HepG2 (cell line): ENCODE measurements at regions not wholly inside any gene's neighbourhood (a gene's known extent, or its start where the extent isn't known, plus 50 kb on each side); places are given as distances from the start of the nearest gene placed in this dataset.
A peak's percentile ranks its signal among the peaks of the same experiment; 100 is the strongest.

ENCODE experiments used
- NR2F6 ChIP-seq, 2 experiments: IDR thresholded peaks; 2 replicates each; pipeline ENCODE4 v1.6.1; 2016; ENCODE audit warnings: antibody characterized with exemption in 1 of 2, mild to moderate bottlenecking in 1 of 2
- RFX3 ChIP-seq: IDR thresholded peaks from 2 replicates; pipeline ENCODE4 v1.6.1; 2016; ENCODE audit warnings: missing biosample characterization, missing genetic modification reagents
- SOX5 ChIP-seq: IDR thresholded peaks from 2 replicates; pipeline ENCODE4 v1.6.1; 2016; ENCODE audit warnings: borderline replicate concordance
- SP4 ChIP-seq: sonication (generic); formaldehyde crosslinking; IDR thresholded peaks from 2 replicates; pipeline ENCODE4 v1.8.1; 2023; ENCODE audit warnings: mild to moderate bottlenecking, missing genetic modification reagents
- ZFYVE20 ChIP-seq: sonication (generic); formaldehyde crosslinking; IDR thresholded peaks from 2 replicates; pipeline ENCODE4 v1.8.0; 2023; ENCODE audit warnings: low read depth, mild to moderate bottlenecking, moderate library complexity, missing genetic modification reagents, borderline replicate concordance
- ZNF234 ChIP-seq: sonication (generic); formaldehyde crosslinking; conservative IDR thresholded peaks from 2 replicates; pipeline ENCODE4 v1.5.1; 2020; ENCODE audit warnings: mild to moderate bottlenecking, missing genetic modification reagents
- ZNF367 ChIP-seq: sonication (generic); formaldehyde crosslinking; IDR thresholded peaks from 2 replicates; pipeline ENCODE4 v1.4.0; 2020; ENCODE audit warnings: missing genetic modification reagents, borderline replicate concordance
- TF ChIP-seq, protein P1 (sequence below): sonication (generic); IDR thresholded peaks from 2 replicates; pipeline ENCODE4 v1.6.1; 2016; ENCODE audit warnings: low read depth, borderline replicate concordance
- TF ChIP-seq, protein P2 (sequence below): IDR thresholded peaks from 2 replicates; pipeline ENCODE4 v1.6.1; 2012; ENCODE audit warnings: low read depth, low read length, improper control_type of control experiment

DNA sequence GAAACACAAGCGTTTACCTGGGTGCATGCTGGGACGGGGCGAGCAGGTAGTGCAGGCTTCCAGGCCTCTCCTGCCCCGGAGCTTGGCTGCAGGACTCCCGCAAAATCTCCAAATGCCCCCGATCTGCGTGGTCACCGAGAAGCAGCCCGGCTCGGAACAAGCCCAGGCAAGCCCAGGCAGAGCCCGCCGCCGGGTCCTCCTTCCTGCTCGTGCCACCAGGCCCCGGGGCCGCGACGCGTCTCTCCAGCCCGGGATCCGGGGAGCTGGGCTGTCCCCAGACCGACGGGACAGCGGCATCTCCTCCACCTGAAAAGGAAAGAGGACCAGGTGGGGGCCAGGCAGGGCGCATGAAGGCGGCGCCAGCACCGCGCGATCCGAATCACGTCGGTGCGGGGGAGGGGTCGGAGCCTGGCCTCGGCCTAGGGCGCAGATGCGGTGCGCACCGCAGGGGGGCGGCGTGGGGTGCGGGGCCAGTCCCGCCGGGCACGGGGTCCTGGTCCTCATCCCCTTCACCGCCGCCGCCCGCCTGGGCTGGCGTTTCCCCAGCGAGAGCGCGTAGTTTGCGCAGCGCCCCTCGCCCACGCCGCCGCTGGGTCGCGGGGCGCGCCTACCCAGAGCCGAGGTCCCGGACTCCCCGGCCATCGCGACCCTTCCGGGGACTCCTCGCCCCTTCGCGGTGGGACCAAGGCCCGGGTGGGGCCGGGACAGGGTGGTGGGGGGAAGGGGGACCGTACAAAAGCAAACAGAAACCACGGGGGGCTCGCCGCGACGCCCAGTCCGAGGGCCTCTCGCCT is 52.4 kb upstream of the H6PD start (continued):
- TF ChIP-seq ZFYVE20 (CRISPR knock-in tag): 0 out of 2 replicates have a peak, but pooled peaks have one; percentile 65
- no peak for TF ChIP-seq RFX3 (CRISPR knock-in tag)
- peak; percentile 11; the same call in 1 of the 2 replicates for TF ChIP-seq SOX5
- TF ChIP-seq, protein P1, sequence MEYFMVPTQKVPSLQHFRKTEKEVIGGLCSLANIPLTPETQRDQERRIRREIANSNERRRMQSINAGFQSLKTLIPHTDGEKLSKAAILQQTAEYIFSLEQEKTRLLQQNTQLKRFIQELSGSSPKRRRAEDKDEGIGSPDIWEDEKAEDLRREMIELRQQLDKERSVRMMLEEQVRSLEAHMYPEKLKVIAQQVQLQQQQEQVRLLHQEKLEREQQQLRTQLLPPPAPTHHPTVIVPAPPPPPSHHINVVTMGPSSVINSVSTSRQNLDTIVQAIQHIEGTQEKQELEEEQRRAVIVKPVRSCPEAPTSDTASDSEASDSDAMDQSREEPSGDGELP: peak; percentile 31; the same call in 1 of the 2 replicates
- peak; percentile 56; the same call in 1 of the 2 replicates for TF ChIP-seq ZNF367 (CRISPR knock-in tag)
- no peak; the same call in 1 of the 2 replicates for TF ChIP-seq ZNF234 (CRISPR knock-in tag)
- TF ChIP-seq SP4: peak; percentile 51; the same call in 1 of the 2 replicates
- TF ChIP-seq NR2F6 (IDR thresholded peaks at IDR 0.05): no peak
- peak; percentile 35; the same call in 1 of the 2 replicates for TF ChIP-seq NR2F6 (CRISPR knock-in tag; IDR thresholded peaks at IDR 0.05)
- TF ChIP-seq, protein P2, sequence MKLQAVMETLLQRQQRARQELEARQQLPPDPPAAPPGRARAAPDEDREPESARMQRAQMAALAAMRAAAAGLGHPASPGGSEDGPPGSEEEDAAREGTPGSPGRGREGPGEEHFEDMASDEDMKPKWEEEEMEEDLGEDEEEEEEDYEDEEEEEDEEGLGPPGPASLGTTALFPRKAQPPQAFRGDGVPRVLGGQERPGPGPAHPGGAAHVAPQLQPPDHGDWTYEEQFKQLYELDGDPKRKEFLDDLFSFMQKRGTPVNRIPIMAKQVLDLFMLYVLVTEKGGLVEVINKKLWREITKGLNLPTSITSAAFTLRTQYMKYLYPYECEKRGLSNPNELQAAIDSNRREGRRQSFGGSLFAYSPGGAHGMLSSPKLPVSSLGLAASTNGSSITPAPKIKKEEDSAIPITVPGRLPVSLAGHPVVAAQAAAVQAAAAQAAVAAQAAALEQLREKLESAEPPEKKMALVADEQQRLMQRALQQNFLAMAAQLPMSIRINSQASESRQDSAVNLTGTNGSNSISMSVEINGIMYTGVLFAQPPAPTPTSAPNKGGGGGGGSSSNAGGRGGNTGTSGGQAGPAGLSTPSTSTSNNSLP: no peak
